GM19468 (cell line): ENCODE measurements at regions not wholly inside any gene's neighbourhood (a gene's known extent, or its start where the extent isn't known, plus 50 kb on each side); places are given as distances from the start of the nearest gene placed in this dataset.

ENCODE experiments used
- ATAC-seq: cut with Tn5 transposase; IDR thresholded peaks from one replicate; pipeline ENCODE4 v1.9.1; 2021; ENCODE audit warnings: mild to moderate bottlenecking, moderate library complexity, moderate number of reproducible peaks; ENCODE audit not compliant: unreplicated experiment; ENCODE audit errors: extremely low read depth

DNA sequence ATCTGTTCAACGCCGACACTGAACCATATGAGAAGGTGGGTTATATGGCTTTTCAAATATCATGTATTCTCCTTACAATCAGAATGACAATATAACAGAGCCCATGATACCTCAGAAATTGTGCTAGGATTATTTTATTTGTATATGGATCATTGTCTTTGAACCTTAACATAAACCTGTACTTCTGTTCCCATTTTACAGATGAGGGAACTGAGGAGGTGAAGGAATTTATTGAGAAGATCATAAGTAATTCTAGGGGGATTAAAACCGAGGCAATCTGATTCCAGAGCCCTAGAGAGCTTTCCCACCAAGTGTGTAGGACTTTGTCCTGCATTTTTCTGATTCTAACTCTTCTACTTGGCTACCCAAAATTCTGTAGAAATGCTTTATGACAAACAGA lies 279.8 kb upstream of the FANCL start:
- ATAC-seq = no peak

DNA sequence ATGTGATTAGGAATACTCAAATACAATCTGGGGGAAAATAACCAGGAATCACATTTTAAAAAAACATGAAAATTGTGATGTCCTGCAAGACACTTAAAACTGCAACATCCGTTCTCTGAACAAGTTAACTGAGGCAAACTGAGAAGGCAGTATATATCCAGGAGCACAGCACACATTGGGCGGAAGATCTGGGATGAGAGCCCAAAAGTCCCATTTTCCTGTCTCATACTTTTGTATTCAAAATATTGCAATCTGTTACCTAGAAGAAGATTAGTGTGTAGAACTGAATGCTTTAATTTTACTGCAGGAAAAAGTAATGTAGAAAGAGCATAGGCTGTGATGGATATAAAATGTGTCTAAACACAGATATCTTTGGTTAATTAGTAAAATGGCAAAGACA lies 276.8 kb upstream of the FANCL start:
- ATAC-seq = no peak

- ATAC-seq = no peak
These were observed 275.6 kb upstream of the FANCL start for GRCh38 chr2:58516695-58517094.

DNA sequence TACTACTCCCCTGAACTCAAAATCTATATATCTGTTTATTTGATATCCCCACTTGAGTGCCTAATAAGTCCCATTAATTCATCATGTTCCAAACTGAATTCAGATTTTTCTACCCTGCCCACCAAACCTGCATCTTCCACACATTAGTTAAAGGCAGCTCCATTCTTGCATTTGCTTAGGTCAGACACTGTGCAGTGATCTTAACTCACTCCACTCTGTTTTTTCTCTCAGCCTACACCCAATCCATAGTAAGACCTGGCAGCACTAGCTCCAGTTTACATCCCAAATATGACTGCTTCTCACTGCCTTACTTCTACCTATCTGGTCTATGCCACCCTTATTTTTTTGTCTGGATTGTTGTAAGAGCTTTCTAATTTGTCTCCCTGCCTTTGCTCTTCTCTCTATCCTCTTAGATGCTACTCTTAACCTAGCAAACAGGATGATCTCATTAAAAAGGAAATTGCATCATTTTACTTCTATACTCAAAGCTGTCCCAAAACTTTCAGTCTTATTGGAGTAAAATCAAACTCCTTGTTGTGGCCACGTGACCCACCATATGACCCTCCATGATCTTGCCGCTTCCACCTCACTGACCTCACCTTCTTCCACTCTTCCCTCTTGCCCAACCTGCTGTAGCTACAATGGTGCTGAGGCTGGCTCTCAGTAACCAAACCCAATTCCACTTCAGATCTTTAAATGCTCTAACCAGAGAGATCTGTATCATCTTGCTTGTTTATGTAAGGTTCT lies 274.9 kb upstream of the FANCL start:
- no peak for ATAC-seq

DNA sequence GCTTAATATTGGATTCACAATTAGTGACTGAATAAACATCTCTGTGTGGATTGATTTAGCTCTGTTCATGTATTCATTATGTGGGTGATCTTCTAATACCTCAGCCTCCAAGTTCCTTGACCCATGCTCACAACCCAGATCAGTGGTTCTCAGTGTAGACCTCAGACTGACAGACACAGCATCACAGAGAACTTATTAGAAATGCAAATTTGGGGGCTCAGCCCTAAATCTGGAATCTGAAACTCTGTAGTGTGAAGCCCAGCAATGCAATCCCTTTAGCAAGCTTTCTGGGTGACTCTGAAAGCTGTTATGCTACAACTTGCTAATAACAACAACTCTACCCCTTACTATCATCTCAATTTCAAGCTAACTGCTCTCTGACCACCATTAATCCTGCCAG lies 273.1 kb upstream of the FANCL start:
- no peak for ATAC-seq

DNA sequence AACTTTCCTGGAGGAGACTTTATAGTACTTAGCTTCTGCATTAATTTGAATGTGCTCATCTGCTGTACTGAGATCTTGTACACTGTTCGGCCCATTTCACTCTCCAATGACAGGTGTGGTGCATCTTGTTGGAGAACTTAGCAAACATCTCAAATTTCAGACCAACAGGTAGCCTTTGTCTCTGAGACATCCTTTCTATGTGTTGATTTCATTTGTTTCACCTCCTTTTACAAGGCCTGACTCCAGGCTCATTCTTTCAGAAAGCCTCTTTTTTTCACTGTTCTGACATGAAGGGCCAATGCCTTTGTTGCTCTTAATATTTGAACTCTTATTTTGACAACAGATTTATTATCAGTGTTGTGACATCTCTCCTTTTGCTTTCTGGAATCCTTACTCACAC lies 271.8 kb upstream of the FANCL start:
- ATAC-seq = no peak

DNA sequence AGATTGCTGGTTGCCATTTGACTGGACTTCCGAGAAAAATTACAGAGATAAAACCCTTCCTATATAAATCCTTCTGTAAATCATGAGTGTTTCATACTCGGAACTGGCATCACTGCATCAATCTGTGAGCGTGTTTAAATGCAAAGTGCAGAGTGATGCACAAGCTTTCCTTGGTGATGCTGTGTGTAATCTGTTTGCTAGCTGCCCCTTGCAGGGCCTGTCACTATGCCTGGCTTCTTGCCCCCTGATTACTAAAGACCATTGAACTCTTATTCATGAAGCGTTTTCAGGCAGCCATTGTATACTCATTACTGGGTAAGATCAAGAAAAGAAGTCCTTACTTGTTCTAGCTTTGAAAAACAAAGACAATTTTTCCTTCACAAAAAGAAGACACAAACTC lies 266.9 kb upstream of the FANCL start:
- ATAC-seq = no peak

DNA sequence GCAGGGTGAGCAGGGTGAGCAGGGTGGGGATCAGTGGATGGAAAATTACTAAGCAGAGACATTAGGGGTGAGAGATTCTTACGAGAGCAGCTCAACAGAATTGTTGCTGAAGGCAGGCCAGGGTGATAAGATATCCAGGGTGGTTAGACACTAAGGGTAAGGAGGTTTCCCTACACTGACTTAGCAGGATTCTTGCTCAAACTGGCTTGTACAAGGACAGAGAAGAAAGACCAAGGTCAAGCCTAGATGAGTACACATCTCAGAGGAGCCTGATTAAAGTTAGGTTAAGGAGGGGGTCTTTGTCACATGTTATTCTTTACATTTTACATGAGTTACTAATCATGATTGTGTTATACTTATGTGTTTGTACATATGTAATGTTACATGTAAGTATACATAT lies 262.8 kb upstream of the FANCL start:
- no peak for ATAC-seq

GRCh38 chr2:58502931-58503330 lies 261.8 kb upstream of the FANCL start:
- ATAC-seq = no peak

- ATAC-seq = no peak
These were observed 260.4 kb upstream of the FANCL start for GRCh38 chr2:58501371-58502160.

GRCh38 chr2:58497168-58497567 lies 256.0 kb upstream of the FANCL start:
- no peak for ATAC-seq

GRCh38 chr2:58495806-58496205 lies 254.7 kb upstream of the FANCL start:
- ATAC-seq = no peak

GRCh38 chr2:58494071-58494501 lies 253.0 kb upstream of the FANCL start:
- ATAC-seq = no peak

DNA sequence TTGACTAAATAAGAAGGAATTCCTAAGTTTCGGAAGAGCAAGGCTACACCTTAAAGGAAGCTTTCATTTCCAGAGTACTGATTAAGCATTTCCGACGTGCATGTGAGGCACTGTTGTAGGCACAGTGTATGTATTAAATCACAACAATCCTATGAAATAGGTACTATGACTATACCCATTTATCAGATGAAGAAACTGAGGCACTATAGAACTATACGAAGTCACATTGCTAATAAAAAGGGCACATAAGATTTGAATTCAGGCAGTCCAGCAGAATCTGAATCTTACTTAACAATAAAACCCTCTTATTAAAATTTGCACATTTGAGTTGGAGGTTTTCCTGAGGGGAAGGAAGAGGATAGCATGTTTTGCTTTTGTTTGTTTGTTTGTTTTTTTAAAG lies 243.5 kb upstream of the FANCL start:
- no peak for ATAC-seq

- ATAC-seq = no peak
These were observed 243.1 kb upstream of the FANCL start for GRCh38 chr2:58484221-58484620.

DNA sequence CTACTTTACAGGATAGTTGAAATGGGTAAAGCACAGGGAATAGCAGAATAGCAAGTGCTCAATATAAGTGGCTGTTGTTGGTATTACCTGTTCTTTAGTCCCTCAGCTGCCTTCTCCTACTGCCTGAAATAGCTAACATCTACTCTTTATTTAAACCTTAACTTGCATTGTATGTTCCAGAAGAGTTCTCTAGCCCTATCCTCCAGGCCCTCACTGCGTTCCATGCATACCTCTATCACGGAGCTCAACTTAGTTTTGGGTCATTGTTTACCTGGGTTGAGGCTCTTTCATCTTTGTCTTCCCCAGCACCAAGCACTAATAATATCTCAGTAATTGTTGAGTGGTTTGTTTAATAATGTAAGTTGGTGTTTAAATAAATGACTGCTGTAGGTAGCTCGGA lies 242.2 kb upstream of the FANCL start:
- ATAC-seq = no peak

- no peak for ATAC-seq
These were observed 240.5 kb upstream of the FANCL start for GRCh38 chr2:58481670-58482069.

GRCh38 chr2:58480141-58480540 lies 239.0 kb upstream of the FANCL start:
- ATAC-seq = no peak

DNA sequence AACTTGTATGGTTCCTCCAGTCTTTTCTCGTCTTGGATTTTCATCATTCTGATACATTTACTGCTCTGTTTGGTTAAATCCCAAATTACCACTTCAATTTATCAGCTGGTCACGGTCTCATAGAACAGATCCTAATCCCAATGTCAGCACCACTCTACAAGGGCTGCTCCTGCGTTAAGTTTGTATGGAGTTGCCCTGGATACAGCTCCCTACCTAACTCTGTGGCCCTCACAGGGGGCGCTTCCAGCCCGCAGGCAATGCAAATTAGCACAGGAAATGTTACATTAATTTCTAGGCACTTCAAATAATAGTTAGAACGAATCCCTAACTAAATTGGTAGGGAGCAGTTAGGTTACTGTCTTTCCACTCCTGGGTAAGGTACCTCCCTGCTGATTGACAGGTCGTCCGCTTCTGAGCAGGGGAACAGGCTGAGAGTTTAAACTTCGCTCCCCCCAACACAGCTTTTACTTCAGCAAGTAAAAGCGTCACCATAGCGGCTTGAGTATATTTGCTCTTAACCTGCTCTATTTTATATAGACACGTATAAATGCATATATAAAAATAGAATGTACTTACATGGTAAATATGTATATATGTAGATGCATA lies 238.5 kb upstream of the FANCL start:
- no peak for ATAC-seq

GRCh38 chr2:58476556-58476955 lies 235.4 kb upstream of the FANCL start:
- ATAC-seq = no peak

DNA sequence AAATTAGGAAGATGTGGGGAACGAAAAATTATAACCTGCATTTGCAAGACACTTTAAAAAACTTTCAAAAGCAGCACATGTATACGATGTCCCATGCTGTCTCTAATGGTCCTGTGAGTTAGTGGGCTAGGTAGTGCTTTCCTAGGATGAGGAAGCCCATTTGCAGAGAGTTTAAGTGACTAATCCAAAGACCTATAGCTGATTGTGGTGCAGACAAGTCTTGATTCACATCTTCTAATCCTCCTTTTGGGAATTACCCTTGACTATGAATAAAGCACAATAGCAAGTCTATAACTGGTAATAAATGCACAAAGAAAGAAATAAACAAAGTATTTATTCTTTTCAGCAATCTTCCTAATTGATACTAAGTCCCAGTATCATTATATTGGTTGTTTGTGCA lies 234.6 kb upstream of the FANCL start:
- no peak for ATAC-seq
